CD14-positive monocyte (primary cell): ENCODE measurements at regions not wholly inside any gene's neighbourhood (a gene's known extent, or its start where the extent isn't known, plus 50 kb on each side); places are given as distances from the start of the nearest gene placed in this dataset.

ENCODE experiments used
- DNase-seq, 3 donors: peaks; one replicate each; pipeline ENCODE4 v3.0.0-alpha.2; 2011 to 2022
- H2AFZ ChIP-seq: 2 replicates; pipeline ENCODE4 v1.6.0; 2012; ENCODE audit warnings: mild to moderate bottlenecking, low read depth, low read length, inconsistent platforms; ENCODE audit not compliant: insufficient read depth, poor library complexity, severe bottlenecking
- H3K27ac ChIP-seq, 2 donors: 1 replicate in 1 of 2; 2 replicates in 1 of 2; pipeline ENCODE4 v1.5.1; 2012 to 2013; ENCODE audit warnings: low read length in 2 of 2, control low read depth in 1 of 2, inconsistent platforms in 1 of 2, low read depth in 1 of 2, mild to moderate bottlenecking in 1 of 2
- H3K27me3 ChIP-seq, 2 donors: one replicate each; pipeline versions ENCODE4 v1.6.0 to v1.6.1; 2011 to 2013; ENCODE audit warnings: low read length in 2 of 2; ENCODE audit not compliant: control insufficient read depth in 2 of 2, insufficient read depth in 2 of 2
- H3K36me3 ChIP-seq, 2 donors: replicated peaks in 1 of 2; 1 replicate in 1 of 2; 2 replicates in 1 of 2; pipeline versions ENCODE4 v1.5.1 to v1.6.1; 2012 to 2013; ENCODE audit warnings: low read length in 2 of 2, control low read depth in 1 of 2, inconsistent platforms in 1 of 2, mild to moderate bottlenecking in 1 of 2; ENCODE audit not compliant: insufficient read depth in 2 of 2, control insufficient read depth in 1 of 2
- H3K4me1 ChIP-seq, 2 donors: 1 replicate in 1 of 2; 2 replicates in 1 of 2; pipeline versions ENCODE4 v1.5.1 to v1.6.1; 2012 to 2013; ENCODE audit warnings: low read length in 2 of 2, control low read depth in 1 of 2, inconsistent platforms in 1 of 2, mild to moderate bottlenecking in 1 of 2, moderate library complexity in 1 of 2; ENCODE audit not compliant: insufficient read depth in 2 of 2, control insufficient read depth in 1 of 2
- H3K4me2 ChIP-seq: replicated peaks from 2 replicates; pipeline ENCODE3; 2012; ENCODE audit warnings: low read length, moderate library complexity, mild to moderate bottlenecking; ENCODE audit not compliant: poor library complexity, severe bottlenecking; ENCODE audit errors: extremely low read depth
- H3K4me3 ChIP-seq, 3 experiments: fragments of 200-600 bp in 1 of 3; sonication (generic) in 1 of 3; replicated peaks in 1 of 3; 1 replicate in 2 of 3; 2 replicates in 1 of 3; pipeline ENCODE4 v1.5.1; 2011 to 2013; ENCODE audit warnings: low read length in 3 of 3, mild to moderate bottlenecking in 3 of 3, control low read depth in 2 of 3, low read depth in 2 of 3, inconsistent platforms in 1 of 3, moderate library complexity in 1 of 3
- H3K79me2 ChIP-seq: 2 replicates; pipeline ENCODE4 v1.6.0; 2012; ENCODE audit warnings: mild to moderate bottlenecking, control low read depth, inconsistent platforms, low read length, moderate library complexity; ENCODE audit not compliant: insufficient read depth
- H3K9ac ChIP-seq: 2 replicates; pipeline ENCODE4 v1.6.0; 2017; ENCODE audit warnings: low read length, mild to moderate bottlenecking; ENCODE audit not compliant: insufficient read depth, poor library complexity, severe bottlenecking
- H3K9me3 ChIP-seq, 2 donors: replicated peaks in 1 of 2; 1 replicate in 1 of 2; 2 replicates in 1 of 2; pipeline versions ENCODE4 v1.5.1 to v1.6.1; 2012 to 2013; ENCODE audit warnings: low read length in 2 of 2, control low read depth in 1 of 2; ENCODE audit not compliant: control insufficient read depth in 1 of 2, insufficient read depth in 1 of 2
- H4K20me1 ChIP-seq: 2 replicates; pipeline ENCODE4 v1.6.0; 2012; ENCODE audit warnings: mild to moderate bottlenecking, low read length, control low read depth, moderate library complexity; ENCODE audit not compliant: insufficient read depth
- H3K27ac Mint-ChIP-seq, 7 donors: one replicate each; pipeline ENCODE4 v1.8.0; 2020; ENCODE audit warnings: mild to moderate bottlenecking in 7 of 7, mixed read lengths in 7 of 7, moderate library complexity in 6 of 7, inconsistent platforms in 2 of 7
- H3K27me3 Mint-ChIP-seq, 3 donors: one replicate each; pipeline ENCODE4 v1.8.0; 2021 to 2022; ENCODE audit warnings: low read depth in 3 of 3, mild to moderate bottlenecking in 3 of 3, mixed read lengths in 3 of 3, moderate library complexity in 3 of 3, inconsistent platforms in 1 of 3
- H3K36me3 Mint-ChIP-seq, 2 donors: one replicate each; pipeline ENCODE4 v1.8.0; 2020; ENCODE audit warnings: mixed read lengths in 2 of 2, inconsistent platforms in 1 of 2, mild to moderate bottlenecking in 1 of 2
- H3K4me1 Mint-ChIP-seq: one replicate; pipeline ENCODE4 v1.8.0; 2020; ENCODE audit warnings: mild to moderate bottlenecking, mixed read lengths
- H3K4me3 Mint-ChIP-seq, 2 donors: one replicate each; pipeline ENCODE4 v1.8.0; 2020; ENCODE audit warnings: mild to moderate bottlenecking in 2 of 2, mixed read lengths in 2 of 2, moderate library complexity in 1 of 2
- H3K9me3 Mint-ChIP-seq, 7 donors: one replicate each; pipeline ENCODE4 v1.8.0; 2020 to 2022; ENCODE audit warnings: mixed read lengths in 7 of 7, mild to moderate bottlenecking in 6 of 7, moderate library complexity in 6 of 7, inconsistent platforms in 2 of 7
- WGBS: methylation state at CpG from one replicate; pipeline ENCODE4 v1.1.5; 2013; ENCODE audit warnings: missing lambda C conversion rate; ENCODE audit not compliant: insufficient coverage; 5-methylcytosine and 5-hydroxymethylcytosine counted together
- intact Hi-C, 2 donors: fragments of 100-400 bp; cut with micrococcal nuclease; formaldehyde crosslinking; loops; one replicate each; pipeline versions ENCODE4 v1.15.0 to v1.15.1; 2023
- TF ChIP-seq, protein P1 (sequence below): fragments of 200-600 bp; IDR thresholded peaks from one replicate; pipeline ENCODE4 v1.8.0; 2022; ENCODE audit warnings: antibody characterized with exemption, mild to moderate bottlenecking

- Histone ChIP-seq H3K36me3 (no peaks in the 10 kb centered on the region), H3K4me3 (no peak overlapping the region), H2AFZ (no peak overlapping the region), H3K4me2 (no peak overlapping the region), H3K4me1 (no peaks in the 10 kb centered on the region), H4K20me1 (no peaks in the 10 kb centered on the region), H3K9me3 (no peaks in the 10 kb centered on the region), H3K79me2 (no peaks in the 10 kb centered on the region), H3K27me3 (no peaks in the 10 kb centered on the region), H3K9ac (no peak overlapping the region), H3K27ac (no peak overlapping the region)
- H3K27me3 Mint-ChIP-seq: no peaks in the 10 kb centered on the region
- H3K36me3 Mint-ChIP-seq: no peaks in the 10 kb centered on the region
- H3K4me1 Mint-ChIP-seq: no peaks in the 10 kb centered on the region
- intact Hi-C loops: no loop called here
- TF ChIP-seq, protein P1, sequence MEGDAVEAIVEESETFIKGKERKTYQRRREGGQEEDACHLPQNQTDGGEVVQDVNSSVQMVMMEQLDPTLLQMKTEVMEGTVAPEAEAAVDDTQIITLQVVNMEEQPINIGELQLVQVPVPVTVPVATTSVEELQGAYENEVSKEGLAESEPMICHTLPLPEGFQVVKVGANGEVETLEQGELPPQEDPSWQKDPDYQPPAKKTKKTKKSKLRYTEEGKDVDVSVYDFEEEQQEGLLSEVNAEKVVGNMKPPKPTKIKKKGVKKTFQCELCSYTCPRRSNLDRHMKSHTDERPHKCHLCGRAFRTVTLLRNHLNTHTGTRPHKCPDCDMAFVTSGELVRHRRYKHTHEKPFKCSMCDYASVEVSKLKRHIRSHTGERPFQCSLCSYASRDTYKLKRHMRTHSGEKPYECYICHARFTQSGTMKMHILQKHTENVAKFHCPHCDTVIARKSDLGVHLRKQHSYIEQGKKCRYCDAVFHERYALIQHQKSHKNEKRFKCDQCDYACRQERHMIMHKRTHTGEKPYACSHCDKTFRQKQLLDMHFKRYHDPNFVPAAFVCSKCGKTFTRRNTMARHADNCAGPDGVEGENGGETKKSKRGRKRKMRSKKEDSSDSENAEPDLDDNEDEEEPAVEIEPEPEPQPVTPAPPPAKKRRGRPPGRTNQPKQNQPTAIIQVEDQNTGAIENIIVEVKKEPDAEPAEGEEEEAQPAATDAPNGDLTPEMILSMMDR: no peak
- no peak overlapping the region for H3K27ac Mint-ChIP-seq
- 47% methylated on average over 3 of the region's 5 CpGs for WGBS
- DNase-seq: no peak
- H3K9me3 Mint-ChIP-seq: peaks cover 0 to 11% (median 4%) of the 10 kb centered on the region in 7 donors
- H3K4me3 Mint-ChIP-seq: no peak overlapping the region
Observed at GRCh38 chr2:6079405-6079804, 387.2 kb downstream of the SOX11 start.

- Mint-ChIP-seq H3K4me1 (no peaks in the 10 kb centered on the region), H3K36me3 (no peaks in the 10 kb centered on the region), H3K27ac (peak overlapping the region in 1 of 7 donors; percentile 18), H3K9me3 (peaks cover 0 to 13% (median 6%) of the 10 kb centered on the region in 7 donors), H3K27me3 (no peaks in the 10 kb centered on the region), H3K4me3 (no peak overlapping the region)
- 91% methylated on average over 14 of the region's 22 CpGs for WGBS
- no peak overlapping the region for H3K4me2 ChIP-seq
- no peak overlapping the region for H2AFZ ChIP-seq
- no peak overlapping the region for H3K27ac ChIP-seq
- no peaks in the 10 kb centered on the region for H3K36me3 ChIP-seq
- intact Hi-C loops: no loop called here
- no peaks in the 10 kb centered on the region for H4K20me1 ChIP-seq
- no peaks in the 10 kb centered on the region for H3K79me2 ChIP-seq
- peaks cover 2 to 3% of the 10 kb centered on the region in 2 donors for H3K9me3 ChIP-seq
- no peaks in the 10 kb centered on the region for H3K27me3 ChIP-seq
- no peak overlapping the region for H3K4me3 ChIP-seq
- DNase-seq: no peak
- no peak overlapping the region for H3K9ac ChIP-seq
- H3K4me1 ChIP-seq: no peaks in the 10 kb centered on the region
- TF ChIP-seq, protein P1: no peak
Observed at GRCh38 chr2:6080932-6081753, 389.0 kb downstream of the SOX11 start.
